H9 (cell line): ENCODE measurements at regions not wholly inside any gene's neighbourhood (a gene's known extent, or its start where the extent isn't known, plus 50 kb on each side); places are given as distances from the start of the nearest gene placed in this dataset.
"Not testable (repeated sequence)": the region's sequence is repeated elsewhere in the genome, so short reads cannot be mapped to it uniquely, and the experiment has no call there.

Source experiments
- DNase-seq: peaks from one replicate; pipeline ENCODE4 v3.0.0-alpha.2; 2017
- H2AFZ ChIP-seq: one replicate; pipeline ENCODE4 v1.6.1; 2013; ENCODE audit warnings: mild to moderate bottlenecking, low read length, control low read depth, moderate library complexity
- H2AK5ac ChIP-seq: 2 replicates; pipeline ENCODE4 v1.6.1; 2013; ENCODE audit warnings: low read length, control low read depth, mixed read lengths; ENCODE audit not compliant: insufficient read length
- H2BK120ac ChIP-seq: one replicate; pipeline ENCODE4 v1.6.1; 2013; ENCODE audit warnings: low read depth, mild to moderate bottlenecking, low read length, control low read depth, inconsistent platforms; ENCODE audit not compliant: poor library complexity, severe bottlenecking
- H2BK12ac ChIP-seq: 2 replicates; pipeline ENCODE4 v1.6.1; 2013; ENCODE audit warnings: low read length, control low read depth, mixed read lengths, low read depth; ENCODE audit not compliant: insufficient read length
- H2BK15ac ChIP-seq: 2 replicates; pipeline ENCODE4 v1.6.1; 2013; ENCODE audit warnings: low read depth, low read length, control low read depth
- H2BK20ac ChIP-seq: one replicate; pipeline ENCODE4 v1.6.1; 2013; ENCODE audit warnings: low read depth, mild to moderate bottlenecking, low read length, control low read depth, inconsistent platforms; ENCODE audit not compliant: poor library complexity, severe bottlenecking
- H2BK5ac ChIP-seq: 2 replicates; pipeline ENCODE4 v1.6.1; 2013; ENCODE audit warnings: low read length, control low read depth, mixed read lengths; ENCODE audit not compliant: insufficient read length
- H3K14ac ChIP-seq: 2 replicates; pipeline ENCODE4 v1.6.1; 2013; ENCODE audit warnings: low read length, control low read depth; ENCODE audit not compliant: insufficient read depth
- H3K18ac ChIP-seq: 2 replicates; pipeline ENCODE4 v1.6.1; 2013; ENCODE audit warnings: low read depth, mild to moderate bottlenecking, mixed read lengths, low read length, control low read depth; ENCODE audit not compliant: insufficient read length
- H3K23ac ChIP-seq: 2 replicates; pipeline ENCODE4 v1.6.1; 2013; ENCODE audit warnings: low read length, control low read depth, mixed read lengths, low read depth; ENCODE audit not compliant: insufficient read length
- H3K23me2 ChIP-seq: 2 replicates; pipeline ENCODE4 v1.6.1; 2013; ENCODE audit warnings: low read depth, mild to moderate bottlenecking, mixed read lengths, low read length, control low read depth; ENCODE audit not compliant: insufficient read length, poor library complexity, severe bottlenecking
- H3K27ac ChIP-seq: 2 replicates; pipeline ENCODE4 v1.5.1; 2013; ENCODE audit warnings: low read length, control low read depth, mixed read lengths, low read depth; ENCODE audit not compliant: insufficient read length
- H3K27me3 ChIP-seq: 2 replicates; pipeline ENCODE4 v1.6.1; 2013; ENCODE audit warnings: low read length, control low read depth, inconsistent platforms; ENCODE audit not compliant: insufficient read depth
- H3K4ac ChIP-seq: 2 replicates; pipeline ENCODE4 v1.6.1; 2013; ENCODE audit warnings: low read depth, mild to moderate bottlenecking, control low read depth, inconsistent platforms, low read length, moderate library complexity
- H3K4me1 ChIP-seq: 2 replicates; pipeline ENCODE4 v1.6.1; 2013; ENCODE audit warnings: low read length, control low read depth, inconsistent platforms; ENCODE audit not compliant: insufficient read depth
- H3K4me2 ChIP-seq: 2 replicates; pipeline ENCODE4 v1.6.1; 2013; ENCODE audit warnings: low read length, control low read depth, mixed read lengths; ENCODE audit not compliant: insufficient read length, insufficient read depth
- H3K56ac ChIP-seq: 2 replicates; pipeline ENCODE4 v1.6.1; 2013; ENCODE audit warnings: low read depth, mild to moderate bottlenecking, mixed read lengths, low read length, control low read depth; ENCODE audit not compliant: insufficient read length
- H3K79me1 ChIP-seq: 2 replicates; pipeline ENCODE4 v1.6.1; 2013; ENCODE audit warnings: low read depth, mild to moderate bottlenecking, moderate library complexity, low read length, control low read depth, inconsistent platforms; ENCODE audit not compliant: insufficient read depth, poor library complexity, severe bottlenecking
- H3K79me2 ChIP-seq: 2 replicates; pipeline ENCODE4 v1.6.1; 2013; ENCODE audit warnings: low read length, control low read depth, inconsistent platforms; ENCODE audit not compliant: insufficient read depth
- H3K9ac ChIP-seq: 2 replicates; pipeline ENCODE4 v1.6.1; 2013; ENCODE audit warnings: low read length, control low read depth, mixed read lengths; ENCODE audit not compliant: insufficient read length; ENCODE audit errors: extremely low read depth
- H3K9me3 ChIP-seq: one replicate; pipeline ENCODE4 v1.6.1; 2013; ENCODE audit warnings: low read depth, low read length, inconsistent platforms; ENCODE audit not compliant: control insufficient read depth
- H3T11ph ChIP-seq: one replicate; pipeline ENCODE4 v1.6.1; 2013; ENCODE audit warnings: mild to moderate bottlenecking, low read length, control low read depth, inconsistent platforms
- H4K20me1 ChIP-seq: one replicate; pipeline ENCODE4 v1.6.1; 2013; ENCODE audit not compliant: control insufficient read depth, insufficient read length, insufficient read depth
- H4K5ac ChIP-seq: 2 replicates; pipeline ENCODE4 v1.6.1; 2013; ENCODE audit warnings: low read depth, mild to moderate bottlenecking, mixed read lengths, low read length, control low read depth; ENCODE audit not compliant: insufficient read length
- H4K8ac ChIP-seq: replicated peaks from 2 replicates; pipeline ENCODE4 v1.6.1; 2013; ENCODE audit warnings: low read length, control low read depth, mixed read lengths, low read depth; ENCODE audit not compliant: insufficient read length
- H4K91ac ChIP-seq: 2 replicates; pipeline ENCODE4 v1.6.1; 2013; ENCODE audit warnings: low read depth, mild to moderate bottlenecking, moderate library complexity, mixed read lengths, low read length, control low read depth; ENCODE audit not compliant: insufficient read length
- H3K27ac Mint-ChIP-seq, 3 experiments: 2 replicates in 2 of 3; 3 replicates in 1 of 3; pipeline ENCODE4 v1.8.0; 2020 to 2021; ENCODE audit warnings: mixed read lengths in 3 of 3, mild to moderate bottlenecking in 1 of 3, moderate library complexity in 1 of 3
- H3K27me3 Mint-ChIP-seq: 2 replicates; pipeline ENCODE4 v1.8.0; 2021; ENCODE audit warnings: low read depth, mild to moderate bottlenecking, moderate library complexity, mixed read lengths
- H3K36me3 Mint-ChIP-seq, 3 experiments: 2 replicates in 2 of 3; 3 replicates in 1 of 3; pipeline ENCODE4 v1.8.0; 2020 to 2021; ENCODE audit warnings: low read depth in 3 of 3, mixed read lengths in 3 of 3; ENCODE audit not compliant: insufficient read depth in 1 of 3
- H3K4me1 Mint-ChIP-seq, 2 experiments: 2 replicates each; pipeline ENCODE4 v1.8.0; 2020; ENCODE audit warnings: mixed read lengths in 2 of 2
- H3K4me3 Mint-ChIP-seq, 2 experiments: 2 replicates in 1 of 2; 3 replicates in 1 of 2; pipeline ENCODE4 v1.8.0; 2020 to 2021; ENCODE audit warnings: mild to moderate bottlenecking in 2 of 2, mixed read lengths in 2 of 2, moderate library complexity in 1 of 2
- H3K9me3 Mint-ChIP-seq, 2 experiments: 2 replicates in 1 of 2; 3 replicates in 1 of 2; pipeline ENCODE4 v1.8.0; 2020; ENCODE audit warnings: mild to moderate bottlenecking in 2 of 2, mixed read lengths in 2 of 2, moderate library complexity in 1 of 2
- WGBS: extraction: QIAGEN DNeasy Blood & Tissue Kit; methylation state at CpG from one replicate; pipeline ENCODE4 v1.1.7; 2013; ENCODE audit warnings: missing lambda C conversion rate, low lambda C conversion rate, mixed read lengths; ENCODE audit not compliant: insufficient read length; ENCODE audit errors: extremely low coverage; 5-methylcytosine and 5-hydroxymethylcytosine counted together
- TF ChIP-seq, protein P1 (sequence below): fragments of 200-600 bp; sonication (generic); conservative IDR thresholded peaks from 3 replicates; pipeline ENCODE4 v1.8.0; 2021; ENCODE audit warnings: antibody characterized with exemption, mild to moderate bottlenecking

DNA sequence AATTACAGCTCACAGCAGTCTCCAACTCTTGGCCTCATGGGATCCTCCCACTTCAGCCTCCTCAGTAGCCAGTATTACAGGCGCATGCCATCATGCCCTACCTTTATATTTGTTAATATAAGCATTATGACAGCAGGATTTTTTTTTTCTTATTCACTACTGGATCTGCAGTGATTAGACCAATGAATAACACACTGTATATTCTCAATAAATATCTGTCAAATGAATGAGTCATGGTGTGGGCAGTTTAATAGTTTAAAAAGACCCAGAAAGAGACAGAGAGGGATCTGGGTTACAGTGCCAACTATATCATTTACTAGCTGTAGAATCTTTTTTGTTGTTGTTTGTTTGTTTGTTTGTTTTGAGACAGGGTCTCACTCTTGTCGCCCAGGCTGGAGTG is 62.4 kb upstream of the LTBP1 start:
- H3K4me1 ChIP-seq: no peaks in the 10 kb centered on the region
- DNase-seq: no peak
- no peaks in the 10 kb centered on the region for H4K20me1 ChIP-seq
- H3K56ac ChIP-seq: no peak overlapping the region
- no peak overlapping the region for H3K23ac ChIP-seq
- no peaks in the 10 kb centered on the region for H3K27me3 Mint-ChIP-seq
- H3K14ac ChIP-seq: no peak overlapping the region
- no CpG with 5 or more reads among the region's 2 CpGs for WGBS
- peaks cover 20 to 21% of the 10 kb centered on the region in 2 experiments; a peak in 4 of 5 replicates for H3K9me3 Mint-ChIP-seq
- H3K9me3 ChIP-seq: peaks cover 6% of the 10 kb centered on the region
- H3K79me2 ChIP-seq: no peaks in the 10 kb centered on the region
- H3K36me3 Mint-ChIP-seq: peaks cover 4 to 8% (median 5%) of the 10 kb centered on the region in 3 experiments; a peak in 4 of 7 replicates
- H4K8ac ChIP-seq: no peak overlapping the region
- no peak overlapping the region for H4K91ac ChIP-seq
- no peak overlapping the region for H2BK5ac ChIP-seq
- no peak overlapping the region for H3K27ac Mint-ChIP-seq
- TF ChIP-seq, protein P1, sequence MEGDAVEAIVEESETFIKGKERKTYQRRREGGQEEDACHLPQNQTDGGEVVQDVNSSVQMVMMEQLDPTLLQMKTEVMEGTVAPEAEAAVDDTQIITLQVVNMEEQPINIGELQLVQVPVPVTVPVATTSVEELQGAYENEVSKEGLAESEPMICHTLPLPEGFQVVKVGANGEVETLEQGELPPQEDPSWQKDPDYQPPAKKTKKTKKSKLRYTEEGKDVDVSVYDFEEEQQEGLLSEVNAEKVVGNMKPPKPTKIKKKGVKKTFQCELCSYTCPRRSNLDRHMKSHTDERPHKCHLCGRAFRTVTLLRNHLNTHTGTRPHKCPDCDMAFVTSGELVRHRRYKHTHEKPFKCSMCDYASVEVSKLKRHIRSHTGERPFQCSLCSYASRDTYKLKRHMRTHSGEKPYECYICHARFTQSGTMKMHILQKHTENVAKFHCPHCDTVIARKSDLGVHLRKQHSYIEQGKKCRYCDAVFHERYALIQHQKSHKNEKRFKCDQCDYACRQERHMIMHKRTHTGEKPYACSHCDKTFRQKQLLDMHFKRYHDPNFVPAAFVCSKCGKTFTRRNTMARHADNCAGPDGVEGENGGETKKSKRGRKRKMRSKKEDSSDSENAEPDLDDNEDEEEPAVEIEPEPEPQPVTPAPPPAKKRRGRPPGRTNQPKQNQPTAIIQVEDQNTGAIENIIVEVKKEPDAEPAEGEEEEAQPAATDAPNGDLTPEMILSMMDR: no peak
- no peak overlapping the region for H2BK20ac ChIP-seq
- H2AFZ ChIP-seq: no peak overlapping the region
- H2BK15ac ChIP-seq: no peak overlapping the region
- H3K9ac ChIP-seq: no peak overlapping the region
- H4K5ac ChIP-seq: no peak overlapping the region
- H3K4me1 Mint-ChIP-seq: no peaks in the 10 kb centered on the region
- no peak overlapping the region for H3K4ac ChIP-seq
- no peaks in the 10 kb centered on the region for H3K27me3 ChIP-seq
- H2BK120ac ChIP-seq: no peak overlapping the region
- no peak overlapping the region for H3K4me3 Mint-ChIP-seq
- H3K79me1 ChIP-seq: no peaks in the 10 kb centered on the region
- H2BK12ac ChIP-seq: no peak overlapping the region
- no peaks in the 10 kb centered on the region for H3K23me2 ChIP-seq
- no peak overlapping the region for H2AK5ac ChIP-seq
- no peak overlapping the region for H3T11ph ChIP-seq
- H3K18ac ChIP-seq: no peak overlapping the region
- H3K27ac ChIP-seq: no peak overlapping the region
- H3K4me2 ChIP-seq: no peak overlapping the region

- not testable (repeated sequence) for H3K18ac ChIP-seq, H3K36me3 Mint-ChIP-seq, H2BK15ac ChIP-seq, H3K9ac ChIP-seq, H4K5ac ChIP-seq, H3K79me2 ChIP-seq, H3K27ac Mint-ChIP-seq, H3K14ac ChIP-seq, H4K20me1 ChIP-seq, H3K79me1 ChIP-seq, H3K56ac ChIP-seq, DNase-seq, H3K4me3 Mint-ChIP-seq, H3T11ph ChIP-seq, H3K4me2 ChIP-seq, H2BK5ac ChIP-seq, H2AK5ac ChIP-seq, H3K27ac ChIP-seq, H3K4me1 Mint-ChIP-seq, H2BK12ac ChIP-seq, H3K23ac ChIP-seq, H4K91ac ChIP-seq, H4K8ac ChIP-seq, H3K4ac ChIP-seq, H2BK20ac ChIP-seq, H3K27me3 Mint-ChIP-seq, H3K4me1 ChIP-seq, H3K23me2 ChIP-seq, H3K9me3 ChIP-seq, H2AFZ ChIP-seq, H3K27me3 ChIP-seq, H2BK120ac ChIP-seq
- no CpG with 5 or more reads among the region's 34 CpGs for WGBS
- H3K9me3 Mint-ChIP-seq: peaks cover 21% of the 10 kb centered on the region in 2 experiments; a peak in 4 of 5 replicates
Observed at GRCh38 chr2:32886397-32887055, 60.2 kb upstream of the LTBP1 start.
